22Rv1 (cell line): ENCODE measurements at regions not wholly inside any gene's neighbourhood (a gene's known extent, or its start where the extent isn't known, plus 50 kb on each side); places are given as distances from the start of the nearest gene placed in this dataset.

Experiments used
- CTCF ChIP-seq: fragments of 450-650 bp; IDR thresholded peaks from 2 replicates; pipeline ENCODE4 v1.5.1; 2017; ENCODE audit warnings: mild to moderate bottlenecking
- ZFX ChIP-seq: fragments of 450-650 bp; IDR thresholded peaks from 2 replicates; pipeline ENCODE4 v1.6.1; 2017; ENCODE audit warnings: antibody characterized with exemption, borderline replicate concordance

GRCh38 chr7:42694894-42695507, 216.9 kb downstream of the C7orf25 start:
- TF ChIP-seq CTCF (no peak), ZFX (no peak)
